IPS DF 6.9 (cell line): ENCODE measurements at regions not wholly inside any gene's neighbourhood (a gene's known extent, or its start where the extent isn't known, plus 50 kb on each side); places are given as distances from the start of the nearest gene placed in this dataset.
"Not testable (repeated sequence)": the region's sequence is repeated elsewhere in the genome, so short reads cannot be mapped to it uniquely, and the experiment has no call there.

Source experiments
- DNase-seq: peaks from one replicate; pipeline ENCODE4 v3.0.0-alpha.2; 2013; ENCODE audit warnings: low read depth, low spot score
- H3K27ac ChIP-seq: one replicate; pipeline ENCODE4 v1.5.1; 2013; ENCODE audit warnings: low read length, control low read depth
- H3K27me3 ChIP-seq: 2 replicates; pipeline ENCODE4 v1.6.1; 2013; ENCODE audit warnings: mild to moderate bottlenecking, low read length; ENCODE audit not compliant: control insufficient read depth, insufficient read depth
- H3K36me3 ChIP-seq: 2 replicates; pipeline ENCODE4 v1.6.1; 2013; ENCODE audit warnings: low read length; ENCODE audit not compliant: control insufficient read depth, insufficient read depth
- H3K4me1 ChIP-seq: 2 replicates; pipeline ENCODE4 v1.6.1; 2013; ENCODE audit warnings: low read length; ENCODE audit not compliant: control insufficient read depth, insufficient read depth
- H3K4me3 ChIP-seq: 2 replicates; pipeline ENCODE4 v1.5.1; 2013; ENCODE audit warnings: mild to moderate bottlenecking, low read length
- H3K9me3 ChIP-seq: 2 replicates; pipeline ENCODE4 v1.6.1; 2013; ENCODE audit warnings: low read length, inconsistent platforms; ENCODE audit not compliant: control insufficient read depth, insufficient read depth
- WGBS: extraction: QIAGEN DNeasy Blood & Tissue Kit; methylation state at CpG from one replicate; pipeline ENCODE4 v1.1.7; 2013; ENCODE audit warnings: mixed read lengths, missing lambda C conversion rate; ENCODE audit not compliant: insufficient read length, insufficient coverage; 5-methylcytosine and 5-hydroxymethylcytosine counted together

DNA sequence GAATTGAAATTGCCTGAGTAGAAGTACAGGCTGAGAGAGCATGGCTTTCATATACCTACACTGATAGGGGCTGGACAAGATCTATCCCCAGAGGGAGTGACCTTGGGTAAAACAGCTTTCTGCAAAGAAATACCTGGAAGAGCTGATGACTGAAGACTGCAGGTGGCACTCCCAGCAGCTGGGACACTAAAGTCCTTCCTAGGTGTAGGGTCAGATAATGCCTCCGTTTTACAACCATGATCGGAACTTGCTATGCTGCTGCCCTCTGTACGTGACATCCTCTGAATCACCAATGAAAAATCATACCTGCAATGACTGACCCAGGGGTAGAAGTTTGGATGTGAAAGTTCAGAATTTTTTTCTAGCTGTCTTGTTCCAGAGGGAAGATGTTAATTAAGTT lies 107.2 kb upstream of the WDR1 start:
- H3K36me3 ChIP-seq, result no peaks in the 10 kb centered on the region
- H3K27ac ChIP-seq, result no peak overlapping the region
- H3K9me3 ChIP-seq, result no peaks in the 10 kb centered on the region
- H3K27me3 ChIP-seq, result no peaks in the 10 kb centered on the region
- no peak for DNase-seq
- no peaks in the 10 kb centered on the region for H3K4me1 ChIP-seq
- H3K4me3 ChIP-seq, result no peak overlapping the region
- WGBS, result no CpG with 5 or more reads among the region's 3 CpGs

DNA sequence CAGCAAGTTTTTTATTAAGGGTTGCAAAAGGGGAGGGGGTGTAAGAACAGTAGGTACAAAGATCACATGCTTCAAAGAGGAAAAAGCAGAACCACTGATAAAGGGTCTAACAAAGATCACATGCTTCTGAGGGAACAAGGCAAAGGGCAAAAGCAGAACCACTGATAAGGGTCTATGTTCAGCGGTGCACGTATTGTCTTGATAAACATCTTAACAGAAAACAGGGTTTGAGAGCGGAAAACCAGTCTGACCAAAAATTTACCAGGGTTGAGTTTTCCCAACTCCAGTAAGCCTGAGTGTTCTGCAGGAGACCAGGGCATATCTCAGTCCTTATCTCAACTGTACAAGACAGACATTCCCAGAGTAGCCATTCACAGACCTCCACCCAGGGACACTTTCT lies 96.9 kb upstream of the WDR1 start:
- H3K9me3 ChIP-seq, DNase-seq, H3K27me3 ChIP-seq, H3K4me3 ChIP-seq, H3K27ac ChIP-seq, H3K36me3 ChIP-seq, H3K4me1 ChIP-seq: not testable (repeated sequence)
- WGBS, result no CpG with 5 or more reads among the region's 3 CpGs

DNA sequence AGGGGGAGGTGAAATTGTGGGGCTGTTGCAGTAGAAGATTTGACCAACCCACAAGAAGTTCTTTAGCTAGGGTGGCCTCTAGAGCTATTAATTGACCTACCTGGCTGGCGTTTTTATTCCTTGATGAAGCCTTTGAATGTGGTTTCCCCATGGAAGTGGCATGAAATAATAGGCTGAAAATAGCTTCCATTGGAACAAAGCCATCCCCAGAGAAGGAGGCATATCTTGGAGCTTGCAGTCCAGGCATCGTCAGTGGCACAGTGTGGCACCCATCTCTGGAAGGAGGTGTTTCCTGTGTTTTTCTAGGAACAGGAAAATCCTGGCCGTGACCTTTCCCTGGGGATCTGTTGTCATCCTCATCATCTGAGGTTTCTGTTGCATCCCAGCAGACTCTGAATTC lies 96.3 kb upstream of the WDR1 start:
- Histone ChIP-seq H3K36me3 (no peaks in the 10 kb centered on the region), H3K27me3 (no peaks in the 10 kb centered on the region), H3K27ac (no peak overlapping the region), H3K4me3 (no peak overlapping the region), H3K9me3 (no peaks in the 10 kb centered on the region), H3K4me1 (no peaks in the 10 kb centered on the region)
- WGBS, result no CpG with 5 or more reads among the region's 3 CpGs
- DNase-seq, result no peak

DNA sequence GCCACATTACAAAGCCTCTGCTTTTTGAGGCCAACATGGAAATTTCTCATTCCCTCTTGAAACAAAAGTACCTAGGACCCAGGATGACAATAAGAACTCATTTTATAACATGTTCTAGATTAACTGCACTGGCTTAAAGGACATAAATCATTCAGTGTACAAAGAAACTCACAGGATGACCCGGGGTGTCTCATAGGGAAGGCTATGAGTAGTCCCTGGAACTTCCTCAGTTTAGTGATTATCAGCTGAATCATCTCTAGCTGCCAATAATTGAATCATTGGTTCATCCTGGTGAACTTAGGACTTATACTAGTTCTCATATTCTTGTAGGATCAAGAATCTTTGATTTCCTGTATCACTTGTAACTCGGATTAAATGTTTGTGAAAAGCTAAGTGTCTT lies 95.8 kb upstream of the WDR1 start:
- Histone ChIP-seq H3K4me1 (no peaks in the 10 kb centered on the region), H3K36me3 (no peaks in the 10 kb centered on the region), H3K27me3 (no peaks in the 10 kb centered on the region), H3K9me3 (no peaks in the 10 kb centered on the region), H3K27ac (no peak overlapping the region), H3K4me3 (no peak overlapping the region)
- DNase-seq, result no peak
- WGBS, result no CpG with 5 or more reads among the region's 2 CpGs

DNA sequence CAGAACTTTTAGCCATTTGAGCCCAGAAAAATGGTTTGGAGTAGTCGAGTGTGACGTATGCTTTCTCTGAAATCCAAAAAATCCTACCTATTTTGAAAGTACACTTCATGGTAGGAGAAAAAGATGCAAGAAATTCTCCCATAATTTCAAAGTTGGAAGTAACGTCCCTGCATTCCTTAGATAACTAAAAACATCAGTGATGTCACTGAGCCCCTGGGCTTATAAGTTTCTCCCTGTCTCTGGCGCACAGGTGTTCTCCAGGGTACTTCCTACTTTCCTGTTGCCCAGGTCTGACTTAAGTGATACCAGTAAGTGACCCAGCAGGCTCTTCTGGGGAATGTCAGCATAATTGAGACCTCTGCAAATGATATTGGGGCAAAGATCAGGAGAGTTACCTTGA lies 90.5 kb upstream of the WDR1 start:
- H3K4me3 ChIP-seq, result no peak overlapping the region
- WGBS, result no CpG with 5 or more reads among the region's 4 CpGs
- DNase-seq, result no peak
- no peaks in the 10 kb centered on the region for H3K27me3 ChIP-seq
- H3K36me3 ChIP-seq, result no peaks in the 10 kb centered on the region
- no peaks in the 10 kb centered on the region for H3K9me3 ChIP-seq
- no peaks in the 10 kb centered on the region for H3K4me1 ChIP-seq
- H3K27ac ChIP-seq, result no peak overlapping the region

DNA sequence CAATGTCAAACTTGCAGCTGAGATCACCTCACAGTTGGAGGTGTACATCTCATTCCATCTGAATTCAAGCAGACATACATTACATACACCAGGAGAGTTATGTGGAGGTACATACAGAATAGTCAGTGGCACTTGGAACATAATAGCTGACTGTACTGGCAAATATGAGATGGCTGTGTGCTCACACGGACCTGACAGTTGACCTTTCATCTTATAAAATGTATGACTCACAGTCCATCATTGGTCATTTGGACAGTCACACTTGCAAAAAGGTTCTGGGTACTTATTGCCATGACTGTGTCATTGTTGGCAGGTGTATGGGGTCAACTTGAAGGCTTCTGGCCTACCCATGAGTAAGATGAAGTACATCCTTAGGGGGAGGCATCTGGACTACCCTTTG lies 88.6 kb upstream of the WDR1 start:
- no peak overlapping the region for H3K4me3 ChIP-seq
- no peaks in the 10 kb centered on the region for H3K9me3 ChIP-seq
- H3K36me3 ChIP-seq, result no peaks in the 10 kb centered on the region
- WGBS, result no CpG with 5 or more reads among the region's 1 CpG
- no peak overlapping the region for H3K27ac ChIP-seq
- DNase-seq, result no peak
- H3K4me1 ChIP-seq, result no peaks in the 10 kb centered on the region
- H3K27me3 ChIP-seq, result no peaks in the 10 kb centered on the region

DNA sequence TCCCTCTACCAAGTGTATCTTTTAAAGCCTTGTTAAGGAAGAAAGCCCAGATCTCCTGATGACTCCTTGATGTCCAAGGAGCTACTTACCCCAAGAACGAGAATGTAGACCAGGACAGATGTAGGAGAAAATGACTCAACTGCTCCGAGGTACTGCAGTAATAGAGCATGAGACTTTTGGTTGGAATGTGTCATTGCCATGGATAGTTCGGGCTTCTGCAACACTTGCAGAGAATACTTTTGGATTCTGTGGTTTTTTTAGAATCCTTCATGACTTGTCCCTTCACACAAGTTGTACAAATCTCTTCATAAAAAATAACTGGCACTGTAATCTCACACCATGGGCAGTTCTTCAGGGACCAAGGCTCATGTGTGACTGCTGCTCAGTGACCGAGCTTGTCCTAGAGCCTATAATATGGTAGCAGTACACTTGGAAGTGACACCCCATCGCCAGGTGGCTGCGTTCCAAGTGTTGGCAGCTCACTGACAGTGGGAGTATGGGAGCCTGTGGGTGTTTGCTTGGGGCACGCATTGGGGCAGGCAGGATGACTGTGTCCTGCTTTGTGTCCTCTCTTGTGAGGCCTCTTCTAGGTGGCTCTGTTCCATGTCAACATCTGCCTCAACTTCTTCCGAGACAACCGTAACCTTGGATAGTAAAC lies 87.9 kb upstream of the WDR1 start:
- no peak overlapping the region for H3K4me3 ChIP-seq
- no peak for DNase-seq
- H3K4me1 ChIP-seq, result no peaks in the 10 kb centered on the region
- no peaks in the 10 kb centered on the region for H3K9me3 ChIP-seq
- no peak overlapping the region for H3K27ac ChIP-seq
- H3K27me3 ChIP-seq, result no peaks in the 10 kb centered on the region
- no peaks in the 10 kb centered on the region for H3K36me3 ChIP-seq
- no CpG with 5 or more reads among the region's 9 CpGs for WGBS

DNA sequence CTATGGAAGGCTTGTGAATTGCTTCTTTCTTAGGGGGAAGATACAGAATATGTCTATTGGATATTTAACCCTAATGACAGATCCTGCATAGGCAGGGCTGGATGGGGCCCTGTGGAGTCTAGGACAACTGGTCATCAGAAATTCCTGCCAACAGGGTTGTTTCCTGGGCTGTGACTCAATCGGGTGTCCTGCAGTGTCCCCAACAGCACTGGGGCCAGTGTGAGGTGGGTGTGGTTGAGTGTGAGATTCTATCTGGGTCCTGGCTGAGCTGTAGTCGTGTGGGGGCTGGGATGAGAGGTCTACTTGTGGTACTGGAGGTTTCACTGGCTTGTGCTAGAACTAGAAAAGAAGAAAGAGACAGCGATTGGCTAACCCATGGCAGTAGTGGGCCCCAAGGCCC lies 87.3 kb upstream of the WDR1 start:
- no peak for DNase-seq
- Histone ChIP-seq H3K27me3 (no peaks in the 10 kb centered on the region), H3K36me3 (no peaks in the 10 kb centered on the region), H3K9me3 (no peaks in the 10 kb centered on the region), H3K27ac (no peak overlapping the region), H3K4me3 (no peak overlapping the region), H3K4me1 (no peaks in the 10 kb centered on the region)
- no CpG with 5 or more reads among the region's 3 CpGs for WGBS

DNA sequence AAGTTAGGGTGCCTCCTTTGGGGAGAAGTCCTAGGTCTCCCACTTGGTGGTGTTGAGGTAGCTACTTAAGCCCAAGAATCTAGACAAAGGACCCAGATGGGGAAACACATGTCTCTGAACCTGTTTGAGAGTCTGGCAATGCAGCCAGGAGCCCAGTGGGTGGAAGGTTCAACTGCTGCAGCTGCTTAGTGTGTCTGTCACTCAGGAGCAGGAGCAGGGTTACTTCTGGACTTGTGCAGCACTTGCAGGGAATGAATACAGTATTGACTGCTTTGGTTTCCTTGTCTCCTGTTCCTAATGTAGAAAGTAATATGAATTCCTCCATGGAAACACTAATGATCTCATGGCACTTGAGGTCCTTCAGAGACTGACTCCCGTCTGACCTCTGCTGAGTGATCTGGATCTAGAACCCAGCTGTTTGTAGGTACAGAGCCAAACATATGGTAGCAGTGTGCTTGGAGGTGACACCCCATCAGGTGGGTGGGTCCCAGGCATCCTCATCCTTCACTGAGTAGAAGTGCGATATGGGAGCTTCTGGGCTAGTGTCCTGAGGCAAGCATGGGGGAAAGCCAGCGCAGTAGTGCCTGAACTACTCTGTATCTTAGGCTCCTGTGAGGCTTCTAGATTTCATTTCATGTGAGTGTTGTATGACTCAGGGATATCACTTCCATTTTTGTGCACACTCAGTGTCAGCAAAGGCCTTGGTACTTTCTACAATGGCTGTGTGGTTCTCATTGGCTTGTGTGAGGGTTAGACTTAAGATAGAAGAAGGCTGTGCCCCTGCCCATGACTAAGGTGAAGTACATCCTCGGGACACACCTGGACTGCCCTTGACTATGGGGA lies 85.0 kb upstream of the WDR1 start:
- Histone ChIP-seq H3K27me3 (no peaks in the 10 kb centered on the region), H3K4me1 (no peaks in the 10 kb centered on the region), H3K27ac (no peak overlapping the region), H3K36me3 (no peaks in the 10 kb centered on the region), H3K4me3 (no peak overlapping the region), H3K9me3 (no peaks in the 10 kb centered on the region)
- WGBS, result no CpG with 5 or more reads among the region's 4 CpGs
- no peak for DNase-seq

DNA sequence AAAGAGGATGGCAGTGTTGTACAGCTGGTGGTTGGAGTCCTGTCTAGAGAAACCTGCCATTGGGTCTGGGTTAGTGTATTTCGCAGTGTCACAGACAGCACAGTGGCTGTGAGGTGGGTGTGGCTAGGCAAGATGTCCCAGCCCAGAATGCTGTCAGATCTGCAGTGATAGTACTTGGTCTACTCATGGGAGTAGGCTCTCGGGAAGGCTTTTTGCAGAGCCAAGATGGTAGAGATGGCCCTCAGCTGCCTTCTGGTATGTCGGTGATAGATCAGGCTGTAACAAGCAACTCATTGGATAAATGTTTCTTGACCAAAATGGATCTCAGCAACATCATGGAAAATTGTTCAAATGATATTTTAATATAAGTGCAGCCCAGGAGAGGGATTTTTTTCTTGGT lies 84.3 kb upstream of the WDR1 start:
- H3K27ac ChIP-seq, result no peak overlapping the region

DNA sequence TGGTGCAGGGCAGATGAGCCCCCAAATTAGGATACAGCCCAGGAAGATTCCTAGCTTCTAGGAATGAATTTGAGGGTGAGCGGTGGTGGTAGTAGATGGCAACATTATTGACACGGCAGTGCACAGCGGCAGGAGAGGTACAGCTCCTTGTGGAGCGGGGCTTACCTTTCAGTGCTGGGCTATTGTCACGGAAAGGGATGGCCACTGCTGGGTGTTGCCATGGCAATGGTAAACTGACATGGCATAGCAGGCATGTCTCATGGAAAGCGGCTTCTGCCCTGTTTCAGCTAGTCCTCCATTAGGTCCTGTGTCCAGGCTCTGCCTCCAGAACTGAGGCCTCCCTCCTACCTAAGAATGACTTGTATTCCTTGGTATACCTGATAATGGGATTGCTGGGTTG lies 81.8 kb upstream of the WDR1 start:
- Histone ChIP-seq H3K4me3 (no peak overlapping the region), H3K36me3 (no peaks in the 10 kb centered on the region), H3K4me1 (no peaks in the 10 kb centered on the region), H3K27ac (no peak overlapping the region), H3K9me3 (no peaks in the 10 kb centered on the region), H3K27me3 (no peaks in the 10 kb centered on the region)
- DNase-seq, result no peak
- no CpG with 5 or more reads among the region's 6 CpGs for WGBS

More for the DNA sequence above, 84.3 kb upstream of the WDR1 start:
- Histone ChIP-seq H3K4me1 (no peaks in the 10 kb centered on the region), H3K4me3 (no peak overlapping the region), H3K27me3 (no peaks in the 10 kb centered on the region), H3K36me3 (no peaks in the 10 kb centered on the region), H3K9me3 (no peaks in the 10 kb centered on the region)
- no peak for DNase-seq
- WGBS, result no CpG with 5 or more reads among the region's 3 CpGs
